KMS-11 (cell line): ENCODE measurements at regions not wholly inside any gene's neighbourhood (a gene's known extent, or its start where the extent isn't known, plus 50 kb on each side); places are given as distances from the start of the nearest gene placed in this dataset.

ENCODE experiments used
- H2AFZ ChIP-seq: fragments of 200-600 bp; sonication (generic); 2 replicates; pipeline ENCODE4 v1.6.1; 2016; ENCODE audit warnings: antibody characterized with exemption, mixed run types, low read depth
- H3K27ac ChIP-seq: fragments of 200-600 bp; sonication (generic); 2 replicates; pipeline ENCODE4 v1.6.1; 2016; ENCODE audit warnings: mild to moderate bottlenecking, mixed run types
- H3K27me3 ChIP-seq: fragments of 200-600 bp; sonication (generic); 2 replicates; pipeline ENCODE4 v1.6.1; 2017; ENCODE audit warnings: mild to moderate bottlenecking, low read depth, mixed run types, moderate library complexity; ENCODE audit not compliant: insufficient read depth
- H3K36me3 ChIP-seq: fragments of 200-600 bp; sonication (generic); 2 replicates; pipeline ENCODE4 v1.6.1; 2017; ENCODE audit warnings: mild to moderate bottlenecking, mixed run types; ENCODE audit not compliant: insufficient read depth
- H3K4me1 ChIP-seq: fragments of 200-600 bp; sonication (generic); 2 replicates; pipeline ENCODE4 v1.6.1; 2016; ENCODE audit warnings: mild to moderate bottlenecking, low read depth, mixed run types; ENCODE audit not compliant: poor library complexity, severe bottlenecking
- H3K4me2 ChIP-seq: fragments of 200-600 bp; sonication (generic); 2 replicates; pipeline ENCODE4 v1.7.0; 2016; ENCODE audit warnings: mild to moderate bottlenecking, mixed run types
- H3K4me3 ChIP-seq: fragments of 200-600 bp; sonication (generic); IDR thresholded peaks from 2 replicates; pipeline ENCODE4 v1.6.1; 2017; ENCODE audit warnings: low read depth, low read length, mixed read lengths; ENCODE audit not compliant: insufficient read depth
- H3K79me2 ChIP-seq: fragments of 200-600 bp; sonication (generic); 2 replicates; pipeline ENCODE4 v1.6.1; 2016; ENCODE audit warnings: low read depth, mixed run types; ENCODE audit not compliant: insufficient read depth
- H3K9ac ChIP-seq: fragments of 200-600 bp; sonication (generic); 2 replicates; pipeline ENCODE4 v1.6.1; 2016; ENCODE audit warnings: mild to moderate bottlenecking, mixed run types
- H4K20me1 ChIP-seq: fragments of 200-600 bp; sonication (generic); 2 replicates; pipeline ENCODE4 v1.6.1; 2016; ENCODE audit warnings: mild to moderate bottlenecking, mixed run types; ENCODE audit not compliant: insufficient read depth
- CTCF ChIP-seq: fragments of 200-600 bp; sonication (generic); conservative IDR thresholded peaks from 2 replicates; pipeline ENCODE4 v1.6.1; 2017; ENCODE audit warnings: low read depth, mild to moderate bottlenecking, antibody characterized with exemption, low read length, moderate library complexity, mixed read lengths

- Histone ChIP-seq H2AFZ (no peak overlapping the region), H3K79me2 (no peaks in the 10 kb centered on the region), H3K4me3 (no peak overlapping the region), H3K4me2 (no peak overlapping the region), H4K20me1 (no peaks in the 10 kb centered on the region), H3K4me1 (no peaks in the 10 kb centered on the region), H3K36me3 (no peaks in the 10 kb centered on the region), H3K27ac (no peak overlapping the region), H3K9ac (no peak overlapping the region), H3K27me3 (no peaks in the 10 kb centered on the region)
- no peak for TF ChIP-seq CTCF
Observed at GRCh38 chr13:91097269-91097668, 250.2 kb upstream of the MIR17HG start.

GRCh38 chr13:91099877-91100276, 247.6 kb upstream of the MIR17HG start:
- Histone ChIP-seq H3K79me2 (no peaks in the 10 kb centered on the region), H3K4me1 (no peaks in the 10 kb centered on the region), H4K20me1 (no peaks in the 10 kb centered on the region), H2AFZ (no peak overlapping the region), H3K9ac (no peak overlapping the region), H3K27ac (no peak overlapping the region), H3K36me3 (no peaks in the 10 kb centered on the region), H3K27me3 (no peaks in the 10 kb centered on the region), H3K4me2 (no peak overlapping the region), H3K4me3 (no peak overlapping the region)
- TF ChIP-seq CTCF: no peak

GRCh38 chr13:91100944-91101343, 246.5 kb upstream of the MIR17HG start:
- H2AFZ ChIP-seq: no peak overlapping the region
- H3K36me3 ChIP-seq: no peaks in the 10 kb centered on the region
- H3K27ac ChIP-seq: no peak overlapping the region
- no peaks in the 10 kb centered on the region for H3K79me2 ChIP-seq
- H3K4me1 ChIP-seq: no peaks in the 10 kb centered on the region
- H3K4me3 ChIP-seq: no peak overlapping the region
- no peak overlapping the region for H3K9ac ChIP-seq
- H4K20me1 ChIP-seq: no peaks in the 10 kb centered on the region
- no peaks in the 10 kb centered on the region for H3K27me3 ChIP-seq
- H3K4me2 ChIP-seq: no peak overlapping the region
- TF ChIP-seq CTCF: no peak

GRCh38 chr13:91101381-91101780, 246.1 kb upstream of the MIR17HG start:
- H3K9ac ChIP-seq: no peak overlapping the region
- no peak overlapping the region for H3K4me2 ChIP-seq
- no peak overlapping the region for H3K27ac ChIP-seq
- H2AFZ ChIP-seq: no peak overlapping the region
- H3K4me3 ChIP-seq: no peak overlapping the region
- H3K27me3 ChIP-seq: no peaks in the 10 kb centered on the region
- no peaks in the 10 kb centered on the region for H3K79me2 ChIP-seq
- H3K36me3 ChIP-seq: no peaks in the 10 kb centered on the region
- TF ChIP-seq CTCF: no peak
- no peaks in the 10 kb centered on the region for H3K4me1 ChIP-seq
- H4K20me1 ChIP-seq: no peaks in the 10 kb centered on the region

- Histone ChIP-seq H3K9ac (no peak overlapping the region), H2AFZ (no peak overlapping the region), H3K4me3 (no peak overlapping the region), H3K27ac (no peak overlapping the region), H4K20me1 (no peaks in the 10 kb centered on the region), H3K4me2 (no peak overlapping the region), H3K79me2 (no peaks in the 10 kb centered on the region), H3K4me1 (peaks cover 10% of the 10 kb centered on the region), H3K27me3 (no peaks in the 10 kb centered on the region), H3K36me3 (no peaks in the 10 kb centered on the region)
- no peak for TF ChIP-seq CTCF
Observed at GRCh38 chr13:91105270-91105669, 242.2 kb upstream of the MIR17HG start.
